ENCODE measurements at regions not wholly inside any gene's neighbourhood (a gene's known extent, or its start where the extent isn't known, plus 50 kb on each side); places are given as distances from the start of the nearest gene placed in this dataset.

DNA sequence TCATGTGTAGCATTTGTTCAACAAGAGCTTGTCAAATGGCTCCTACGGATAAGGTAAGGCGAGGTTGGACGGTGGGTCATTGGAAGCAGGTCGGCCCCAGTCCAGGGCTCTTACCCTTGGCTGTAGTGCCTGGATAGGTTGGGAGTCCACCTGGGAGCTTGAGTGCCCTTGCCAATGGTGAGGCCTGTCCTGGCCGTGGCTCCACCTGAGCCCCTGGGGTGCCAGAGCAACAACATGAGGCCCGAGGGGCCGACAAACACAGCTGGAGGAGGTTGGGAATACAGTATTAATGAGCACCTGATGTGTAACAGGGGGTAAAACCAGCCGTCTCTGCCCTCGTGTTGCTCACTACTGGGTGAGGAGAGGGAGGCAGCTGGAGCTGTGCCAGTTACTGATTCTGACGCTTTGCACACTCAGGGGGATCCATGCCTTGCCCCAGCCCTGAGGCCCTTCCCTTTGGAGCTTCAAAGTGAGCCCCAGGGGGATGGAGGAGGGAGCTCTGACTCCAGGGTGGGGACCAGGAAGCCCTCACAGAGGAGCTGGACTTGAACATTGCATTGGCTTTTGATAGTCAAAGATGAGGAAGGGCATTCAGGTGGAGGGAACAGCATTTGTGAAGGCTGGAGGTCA lies 87.2 kb downstream of the RHOB start:
- no peak for TF ChIP-seq EP300 (IDR thresholded peaks at IDR 0.05)
- TF ChIP-seq, protein P1, sequence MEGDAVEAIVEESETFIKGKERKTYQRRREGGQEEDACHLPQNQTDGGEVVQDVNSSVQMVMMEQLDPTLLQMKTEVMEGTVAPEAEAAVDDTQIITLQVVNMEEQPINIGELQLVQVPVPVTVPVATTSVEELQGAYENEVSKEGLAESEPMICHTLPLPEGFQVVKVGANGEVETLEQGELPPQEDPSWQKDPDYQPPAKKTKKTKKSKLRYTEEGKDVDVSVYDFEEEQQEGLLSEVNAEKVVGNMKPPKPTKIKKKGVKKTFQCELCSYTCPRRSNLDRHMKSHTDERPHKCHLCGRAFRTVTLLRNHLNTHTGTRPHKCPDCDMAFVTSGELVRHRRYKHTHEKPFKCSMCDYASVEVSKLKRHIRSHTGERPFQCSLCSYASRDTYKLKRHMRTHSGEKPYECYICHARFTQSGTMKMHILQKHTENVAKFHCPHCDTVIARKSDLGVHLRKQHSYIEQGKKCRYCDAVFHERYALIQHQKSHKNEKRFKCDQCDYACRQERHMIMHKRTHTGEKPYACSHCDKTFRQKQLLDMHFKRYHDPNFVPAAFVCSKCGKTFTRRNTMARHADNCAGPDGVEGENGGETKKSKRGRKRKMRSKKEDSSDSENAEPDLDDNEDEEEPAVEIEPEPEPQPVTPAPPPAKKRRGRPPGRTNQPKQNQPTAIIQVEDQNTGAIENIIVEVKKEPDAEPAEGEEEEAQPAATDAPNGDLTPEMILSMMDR (IDR thresholded peaks at IDR 0.05) = no peak

All from upper lobe of left lung (tissue), 4 donors.